PC-9 (cell line): ENCODE measurements at regions not wholly inside any gene's neighbourhood (a gene's known extent, or its start where the extent isn't known, plus 50 kb on each side); places are given as distances from the start of the nearest gene placed in this dataset.

ENCODE experiments used
- BruUV-seq: library from RNA; stranded (reverse); fragments of 400-500 nt; replicated peaks from 2 replicates; lab custom pipeline; 2021; lab: Mats Ljungman, UMichigan
- CTCF ChIA-PET: fragments of 300-600 bp; sonication (Branson Sonifier 250); formaldehyde crosslinking; loops from one replicate; lab custom pipeline; 2022; ENCODE audit warnings: antibody characterized with exemption; lab: Charles Lee
- POLR2A ChIA-PET: fragments of 300-600 bp; sonication (Branson Sonifier 250); formaldehyde crosslinking; loops from one replicate; lab custom pipeline; 2022; ENCODE audit warnings: antibody characterized with exemption; ENCODE audit not compliant: unreplicated experiment; lab: Charles Lee
- DNase-seq, 2 experiments: peaks; one replicate each; pipeline versions ENCODE4 v3.0.0 to v3.0.0-alpha.2; 2015 to 2022; ENCODE audit warnings: mixed read lengths in 1 of 2
- H2AFZ ChIP-seq: fragments of 200-600 bp; sonication (generic); 2 replicates; pipeline ENCODE4 v1.8.1; 2017; ENCODE audit warnings: antibody characterized with exemption
- H3F3A ChIP-seq: fragments of 200-600 bp; sonication (generic); 2 replicates; pipeline ENCODE4 v1.8.1; 2017; ENCODE audit warnings: antibody characterized with exemption, mild to moderate bottlenecking, low read depth; ENCODE audit not compliant: insufficient read depth
- H3K27ac ChIP-seq: fragments of 200-600 bp; sonication (generic); 2 replicates; pipeline ENCODE4 v1.6.1; 2016; ENCODE audit warnings: mixed run types
- H3K27me3 ChIP-seq: fragments of 200-600 bp; sonication (generic); 2 replicates; pipeline ENCODE4 v1.6.1; 2016; ENCODE audit warnings: low read depth, mixed run types; ENCODE audit not compliant: insufficient read depth
- H3K36me3 ChIP-seq: fragments of 200-600 bp; sonication (generic); 2 replicates; pipeline ENCODE4 v1.6.1; 2016; ENCODE audit warnings: low read depth, mixed run types
- H3K4me1 ChIP-seq: fragments of 200-600 bp; sonication (generic); replicated peaks from 2 replicates; pipeline ENCODE4 v1.6.1; 2016; ENCODE audit warnings: mixed run types; ENCODE audit not compliant: insufficient read depth
- H3K4me2 ChIP-seq: fragments of 200-600 bp; sonication (generic); 2 replicates; pipeline ENCODE4 v1.6.1; 2017; ENCODE audit warnings: mixed run types
- H3K4me3 ChIP-seq: fragments of 200-600 bp; sonication (generic); 2 replicates; pipeline ENCODE4 v1.6.1; 2016; ENCODE audit warnings: mixed run types
- H3K79me2 ChIP-seq: fragments of 200-600 bp; sonication (generic); 2 replicates; pipeline ENCODE4 v1.6.1; 2017; ENCODE audit warnings: low read depth, mixed run types
- H3K9me2 ChIP-seq: fragments of 200-600 bp; sonication (generic); 2 replicates; pipeline ENCODE4 v1.8.1; 2017; ENCODE audit warnings: mild to moderate bottlenecking; ENCODE audit not compliant: insufficient read depth
- H3K9me3 ChIP-seq: fragments of 200-600 bp; sonication (generic); 2 replicates; pipeline ENCODE4 v1.8.1; 2016; ENCODE audit warnings: low read depth; ENCODE audit not compliant: insufficient read depth
- H4K20me1 ChIP-seq: fragments of 200-600 bp; sonication (generic); 2 replicates; pipeline ENCODE4 v1.8.1; 2017; ENCODE audit not compliant: insufficient read depth
- EZH2 ChIP-seq: fragments of 200-600 bp; sonication (generic); IDR thresholded peaks from 2 replicates; pipeline ENCODE4 v1.8.0; 2017; ENCODE audit warnings: antibody characterized with exemption, low read depth
- intact Hi-C: fragments of 100-400 bp; cut with micrococcal nuclease; formaldehyde crosslinking; loops from one replicate; pipeline ENCODE4 v1.10.0; 2022; ENCODE audit not compliant: unreplicated experiment
- TF ChIP-seq, protein P1 (sequence below): fragments of 200-600 bp; sonication (generic); conservative IDR thresholded peaks from 2 replicates; pipeline ENCODE4 v1.6.1; 2017; ENCODE audit warnings: mixed run types, antibody characterized with exemption, mild to moderate bottlenecking, moderate library complexity

DNA sequence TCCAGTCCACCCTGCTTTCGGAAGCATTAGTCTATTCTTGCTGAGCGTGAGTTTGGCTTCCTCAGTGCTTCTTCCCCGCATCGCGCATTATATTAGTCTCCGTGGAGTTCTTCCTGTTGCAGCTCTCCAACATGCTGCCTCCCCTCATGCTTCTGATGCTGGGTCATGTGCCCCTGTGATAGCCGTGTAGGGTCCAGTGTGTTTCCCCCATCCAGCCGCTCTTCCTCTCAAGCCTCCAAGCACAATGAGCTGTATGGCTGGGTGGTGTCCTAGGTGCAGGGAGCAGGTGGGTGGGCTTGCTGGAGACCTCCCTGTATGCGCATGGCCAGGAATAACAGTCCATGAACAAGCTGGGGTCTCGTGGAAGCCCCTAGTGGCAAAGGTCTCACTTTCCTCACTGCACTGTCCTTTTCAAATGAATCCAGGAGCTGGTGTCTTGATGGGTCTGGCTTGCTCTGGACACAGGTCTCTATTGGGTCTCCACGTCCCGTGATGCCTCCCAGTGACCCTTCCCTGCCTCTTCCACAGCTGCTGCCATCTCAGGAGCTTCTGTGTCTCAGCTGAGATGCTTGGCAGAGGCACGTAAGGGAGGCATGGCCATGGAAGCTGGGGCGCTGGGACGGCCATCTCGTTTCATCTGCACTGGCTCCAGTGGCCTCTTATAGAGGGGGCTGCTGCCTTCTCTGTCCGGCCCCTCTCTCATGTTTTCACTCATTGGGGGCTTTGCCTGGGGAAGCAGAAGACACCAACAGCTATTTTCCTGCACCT, 54.8 kb upstream of the HDAC4 start:
- Histone ChIP-seq H3K9me2 (no peaks in the 10 kb centered on the region), H2AFZ (no peak overlapping the region), H3K36me3 (no peaks in the 10 kb centered on the region), H3K4me2 (no peak overlapping the region), H3K27me3 (peaks cover 98% of the 10 kb centered on the region), H3F3A (no peaks in the 10 kb centered on the region), H3K27ac (no peak overlapping the region), H3K4me1 (no peaks in the 10 kb centered on the region), H3K79me2 (no peaks in the 10 kb centered on the region), H3K9me3 (no peaks in the 10 kb centered on the region), H3K4me3 (no peak overlapping the region), H4K20me1 (no peaks in the 10 kb centered on the region)
- no peak for DNase-seq
- ChIA-PET POLR2A (no interaction called here), CTCF (interaction anchor here (0.6 kb wide), 1 partner anchor 1951 kb away, joined by 4 read pairs; no protein-coding TSS in a partner anchor)
- no TSS peak for BruUV-seq
- TF ChIP-seq EZH2, result no peak
- TF ChIP-seq, protein P1, sequence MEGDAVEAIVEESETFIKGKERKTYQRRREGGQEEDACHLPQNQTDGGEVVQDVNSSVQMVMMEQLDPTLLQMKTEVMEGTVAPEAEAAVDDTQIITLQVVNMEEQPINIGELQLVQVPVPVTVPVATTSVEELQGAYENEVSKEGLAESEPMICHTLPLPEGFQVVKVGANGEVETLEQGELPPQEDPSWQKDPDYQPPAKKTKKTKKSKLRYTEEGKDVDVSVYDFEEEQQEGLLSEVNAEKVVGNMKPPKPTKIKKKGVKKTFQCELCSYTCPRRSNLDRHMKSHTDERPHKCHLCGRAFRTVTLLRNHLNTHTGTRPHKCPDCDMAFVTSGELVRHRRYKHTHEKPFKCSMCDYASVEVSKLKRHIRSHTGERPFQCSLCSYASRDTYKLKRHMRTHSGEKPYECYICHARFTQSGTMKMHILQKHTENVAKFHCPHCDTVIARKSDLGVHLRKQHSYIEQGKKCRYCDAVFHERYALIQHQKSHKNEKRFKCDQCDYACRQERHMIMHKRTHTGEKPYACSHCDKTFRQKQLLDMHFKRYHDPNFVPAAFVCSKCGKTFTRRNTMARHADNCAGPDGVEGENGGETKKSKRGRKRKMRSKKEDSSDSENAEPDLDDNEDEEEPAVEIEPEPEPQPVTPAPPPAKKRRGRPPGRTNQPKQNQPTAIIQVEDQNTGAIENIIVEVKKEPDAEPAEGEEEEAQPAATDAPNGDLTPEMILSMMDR, result no peak
- intact Hi-C loops, result no loop called here

DNA sequence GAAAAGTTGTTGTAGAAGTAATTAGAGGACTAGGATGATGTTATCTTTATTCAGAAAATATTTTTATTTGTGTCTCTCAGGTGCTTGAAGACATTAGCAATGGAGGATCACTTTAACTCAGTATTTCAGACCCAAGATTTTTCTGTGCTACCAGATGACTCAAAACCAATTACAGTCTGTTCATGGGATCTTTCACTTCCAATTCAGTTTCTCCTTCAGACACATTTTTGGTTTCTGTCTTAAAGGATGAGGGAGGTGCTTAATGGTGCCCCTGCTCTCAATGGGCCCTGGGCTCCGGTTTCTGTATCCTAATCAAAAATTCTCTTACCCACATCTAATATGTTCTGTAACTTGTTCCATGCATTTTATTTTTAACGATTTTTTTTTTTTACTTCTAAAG, 53.7 kb upstream of the HDAC4 start:
- ChIA-PET CTCF (interaction anchor here (0.6 kb wide), 1 partner anchor 1950 kb away, joined by 4 read pairs; no protein-coding TSS in a partner anchor), POLR2A (interaction anchor here (0.7 kb wide), 1 partner anchor 378 kb away, joined by 3 read pairs; no protein-coding TSS in a partner anchor)
- Histone ChIP-seq H3K4me3 (no peak overlapping the region), H2AFZ (no peak overlapping the region), H3K4me1 (no peaks in the 10 kb centered on the region), H4K20me1 (no peaks in the 10 kb centered on the region), H3K27me3 (peaks cover 90% of the 10 kb centered on the region), H3K9me2 (no peaks in the 10 kb centered on the region), H3K79me2 (no peaks in the 10 kb centered on the region), H3K4me2 (no peak overlapping the region), H3K36me3 (no peaks in the 10 kb centered on the region), H3K9me3 (no peaks in the 10 kb centered on the region), H3K27ac (no peak overlapping the region), H3F3A (no peaks in the 10 kb centered on the region)
- no peak for DNase-seq
- no TSS peak for BruUV-seq
- intact Hi-C loops, result no loop called here
- TF ChIP-seq, protein P1, result no peak
- no peak for TF ChIP-seq EZH2
